Right lobe of liver (tissue), 4 donors: ENCODE measurements at regions not wholly inside any gene's neighbourhood (a gene's known extent, or its start where the extent isn't known, plus 50 kb on each side); places are given as distances from the start of the nearest gene placed in this dataset.

Experiments
- POLR2A ChIP-seq: fragments of 450-650 bp; IDR thresholded peaks from one replicate; pipeline ENCODE4 v1.6.1; 2017; ENCODE audit warnings: antibody characterized with exemption, mild to moderate bottlenecking
- TF ChIP-seq, protein P1 (sequence below), 4 donors: fragments of 200-600 bp in 3 of 4; fragments of 450-650 bp in 1 of 4; IDR thresholded peaks; one replicate each; pipeline versions ENCODE4 v1.5.1 to v1.8.0; 2016 to 2022; ENCODE audit warnings: antibody characterized with exemption in 4 of 4, mild to moderate bottlenecking in 2 of 4
- donor health status: DM: no; HTN: no; CAD: no.
- donor health status: DM: no; HTN: no; CAD: no.
- donor health status: DM: no; HTN: yes; CAD: no.

DNA sequence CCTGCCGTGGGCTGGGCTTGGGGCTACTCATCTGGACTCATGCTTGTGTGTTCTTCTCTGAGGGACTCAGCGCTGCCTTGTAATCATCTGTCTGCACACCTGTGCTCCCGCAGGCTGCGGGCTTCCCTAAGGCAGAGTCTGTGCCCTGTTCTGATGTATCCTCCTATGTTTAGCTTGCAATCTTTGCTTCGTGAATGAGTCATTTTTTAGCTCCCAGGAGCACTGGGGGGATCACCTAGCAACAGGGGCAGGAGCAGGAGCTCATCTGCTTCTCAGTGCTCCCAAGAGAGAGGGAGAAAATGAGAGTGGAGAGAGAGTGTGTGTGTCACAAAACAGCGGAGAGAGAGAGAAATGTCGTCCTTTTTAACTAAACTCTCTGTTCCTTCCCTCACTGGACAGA is 202.4 kb upstream of the ZNF618 start:
- TF ChIP-seq, protein P1, sequence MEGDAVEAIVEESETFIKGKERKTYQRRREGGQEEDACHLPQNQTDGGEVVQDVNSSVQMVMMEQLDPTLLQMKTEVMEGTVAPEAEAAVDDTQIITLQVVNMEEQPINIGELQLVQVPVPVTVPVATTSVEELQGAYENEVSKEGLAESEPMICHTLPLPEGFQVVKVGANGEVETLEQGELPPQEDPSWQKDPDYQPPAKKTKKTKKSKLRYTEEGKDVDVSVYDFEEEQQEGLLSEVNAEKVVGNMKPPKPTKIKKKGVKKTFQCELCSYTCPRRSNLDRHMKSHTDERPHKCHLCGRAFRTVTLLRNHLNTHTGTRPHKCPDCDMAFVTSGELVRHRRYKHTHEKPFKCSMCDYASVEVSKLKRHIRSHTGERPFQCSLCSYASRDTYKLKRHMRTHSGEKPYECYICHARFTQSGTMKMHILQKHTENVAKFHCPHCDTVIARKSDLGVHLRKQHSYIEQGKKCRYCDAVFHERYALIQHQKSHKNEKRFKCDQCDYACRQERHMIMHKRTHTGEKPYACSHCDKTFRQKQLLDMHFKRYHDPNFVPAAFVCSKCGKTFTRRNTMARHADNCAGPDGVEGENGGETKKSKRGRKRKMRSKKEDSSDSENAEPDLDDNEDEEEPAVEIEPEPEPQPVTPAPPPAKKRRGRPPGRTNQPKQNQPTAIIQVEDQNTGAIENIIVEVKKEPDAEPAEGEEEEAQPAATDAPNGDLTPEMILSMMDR (IDR thresholded peaks at IDR 0.05), result no peak
- TF ChIP-seq POLR2A, result no peak
